Esophagus squamous epithelium (tissue), 4 donors: ENCODE measurements at regions not wholly inside any gene's neighbourhood (a gene's known extent, or its start where the extent isn't known, plus 50 kb on each side); places are given as distances from the start of the nearest gene placed in this dataset.

Source experiments
- CTCF ChIP-seq, 6 experiments: fragments of 450-650 bp in 4 of 6; fragments of 200-600 bp in 2 of 6; sonication (generic) in 2 of 6; IDR thresholded peaks; one replicate each; pipeline ENCODE4 v1.5.1; 2016 to 2019; ENCODE audit warnings: antibody characterized with exemption in 6 of 6, mild to moderate bottlenecking in 4 of 6, moderate library complexity in 4 of 6
- POLR2A ChIP-seq, 4 donors: fragments of 450-650 bp; IDR thresholded peaks; one replicate each; pipeline ENCODE4 v1.6.1; 2017; ENCODE audit warnings: antibody characterized with exemption in 4 of 4, mild to moderate bottlenecking in 4 of 4, moderate library complexity in 3 of 4

DNA sequence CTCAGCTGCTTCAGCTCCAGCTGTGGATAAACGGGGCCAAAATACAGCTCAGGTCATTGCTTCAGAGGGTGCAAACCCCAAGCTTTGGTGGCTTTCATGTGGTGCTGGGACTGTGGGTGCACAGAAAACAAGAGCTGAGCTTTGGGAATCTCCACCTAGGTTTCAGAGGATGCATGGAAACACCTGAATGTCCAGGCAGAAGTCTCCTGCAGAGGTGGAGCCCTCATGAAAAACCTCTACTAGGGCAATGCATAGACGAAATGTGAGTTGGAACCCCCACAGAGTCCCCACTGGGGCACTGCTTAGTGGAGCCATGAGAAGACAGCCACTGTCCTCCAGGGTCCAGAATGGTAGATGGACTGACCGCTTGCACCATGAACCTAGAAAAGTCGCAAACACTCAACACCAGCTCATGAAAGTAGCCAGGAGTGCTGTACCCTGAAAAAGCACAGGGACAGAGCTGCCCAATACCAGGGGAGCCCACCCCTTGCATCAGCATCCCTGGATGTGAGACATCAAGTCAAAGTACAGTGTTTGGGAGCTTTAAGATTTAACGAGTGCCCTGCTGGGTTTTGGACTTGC, 147.9 kb upstream of the SOX11 start:
- no peak for TF ChIP-seq CTCF (IDR thresholded peaks at IDR 0.05)
- TF ChIP-seq POLR2A (IDR thresholded peaks at IDR 0.05), result no peak
